GM18858 (cell line): ENCODE measurements at regions not wholly inside any gene's neighbourhood (a gene's known extent, or its start where the extent isn't known, plus 50 kb on each side); places are given as distances from the start of the nearest gene placed in this dataset.

ENCODE experiments used
- ATAC-seq: cut with Tn5 transposase; IDR thresholded peaks from one replicate; pipeline ENCODE4 v1.9.1; 2021; ENCODE audit not compliant: unreplicated experiment

DNA sequence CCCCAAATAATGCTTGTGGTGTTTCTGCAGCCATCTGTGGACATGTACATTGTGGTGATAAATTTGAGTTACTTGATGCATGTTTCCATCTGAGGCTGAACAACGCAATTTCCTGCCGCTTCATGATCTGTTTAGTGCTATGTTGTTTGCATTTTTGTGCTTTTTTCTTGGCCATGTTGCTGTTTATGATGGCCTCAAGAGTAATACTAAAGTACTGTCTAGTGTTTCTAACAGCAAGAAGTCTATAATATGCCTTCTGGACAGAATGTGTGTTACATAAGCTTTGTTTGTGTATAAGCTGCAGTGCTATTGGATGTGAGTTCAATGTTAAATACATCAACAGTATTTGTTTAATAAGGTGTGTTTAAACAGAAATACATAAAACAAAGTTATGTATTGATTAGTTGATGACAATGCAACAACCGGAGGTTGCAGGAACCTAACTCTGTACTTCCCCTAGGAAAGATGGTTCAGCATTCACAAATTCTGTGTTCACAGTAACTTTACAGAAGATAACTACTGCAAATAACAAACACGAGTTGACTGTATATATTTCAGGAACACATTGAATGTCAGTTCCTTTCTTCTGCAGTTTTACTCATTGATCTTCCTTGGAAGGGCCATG is 114.8 kb upstream of the USP24 start:
- no peak for ATAC-seq

DNA sequence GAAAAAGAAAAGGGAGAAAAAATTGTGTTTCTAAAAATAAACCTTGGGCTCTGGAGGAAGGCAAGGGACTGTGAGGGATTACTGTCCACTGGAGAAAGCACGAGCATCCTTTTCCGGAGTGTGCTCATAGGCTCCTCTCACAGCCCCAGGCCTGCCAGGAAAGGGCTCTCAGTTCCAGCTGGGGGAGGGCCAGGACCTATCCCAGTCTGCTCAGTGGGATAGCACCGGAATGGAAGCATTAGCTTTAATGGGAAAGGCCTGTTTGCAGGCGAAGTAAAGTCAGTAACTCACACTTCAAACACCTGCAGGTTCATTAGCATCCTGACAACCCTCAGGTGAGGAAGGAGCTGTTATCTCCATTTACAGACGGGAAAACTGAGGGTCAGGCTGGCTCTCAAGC is 113.9 kb upstream of the USP24 start:
- no peak for ATAC-seq

DNA sequence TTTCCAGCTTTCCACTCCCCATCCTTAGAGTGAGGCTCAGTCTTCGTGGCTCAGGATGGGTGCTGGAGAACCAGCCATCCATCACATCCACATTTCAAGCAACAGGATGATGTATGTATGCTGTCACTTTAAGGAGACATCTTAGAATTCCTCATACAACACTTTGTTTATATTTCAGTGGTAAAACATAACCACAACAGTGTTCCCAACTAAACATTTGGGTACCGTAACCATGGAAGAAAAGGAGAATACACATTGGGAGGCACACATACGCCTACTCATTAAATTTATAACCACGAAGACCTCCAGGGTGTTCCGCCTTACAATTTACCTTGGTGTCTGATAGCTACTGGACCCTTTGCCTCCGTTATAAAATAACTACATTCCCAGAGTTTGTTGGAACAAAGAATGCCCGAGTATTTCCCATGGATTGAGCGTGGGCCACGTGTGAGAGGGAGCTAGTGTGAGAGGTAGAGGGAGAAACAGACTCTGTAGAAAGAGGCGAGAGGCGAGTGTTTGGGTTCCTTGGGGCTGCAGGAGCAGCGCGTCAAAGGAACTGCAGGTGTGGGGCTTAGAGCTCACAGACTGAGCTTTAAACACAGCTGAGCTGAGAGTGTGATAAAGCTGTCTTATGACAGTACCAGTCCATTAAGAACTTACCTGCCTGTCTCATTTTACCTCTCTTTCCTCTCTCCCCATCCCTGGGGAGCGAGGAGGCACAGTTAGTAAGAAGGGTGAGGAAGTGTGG is 111.5 kb upstream of the USP24 start:
- no peak for ATAC-seq

DNA sequence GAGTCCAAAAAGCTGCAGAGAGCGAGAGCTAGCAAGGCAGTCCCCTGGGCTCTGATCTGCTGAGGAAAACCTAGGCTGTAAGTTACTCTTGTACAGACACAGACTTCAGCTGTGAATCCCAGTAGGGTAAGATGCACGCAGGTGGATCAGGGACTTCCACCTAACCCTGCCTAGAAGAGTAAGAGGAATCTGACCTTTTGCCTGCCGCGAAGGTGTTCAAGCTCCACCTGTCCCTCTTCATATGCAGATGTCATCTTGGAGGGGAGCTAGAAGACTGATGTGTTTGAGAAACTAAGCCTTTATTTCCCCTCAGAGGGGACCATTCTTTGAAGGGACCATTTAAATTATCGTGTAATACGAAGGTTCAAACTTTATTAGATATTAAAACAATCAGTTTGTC is 108.6 kb upstream of the USP24 start:
- no peak for ATAC-seq

DNA sequence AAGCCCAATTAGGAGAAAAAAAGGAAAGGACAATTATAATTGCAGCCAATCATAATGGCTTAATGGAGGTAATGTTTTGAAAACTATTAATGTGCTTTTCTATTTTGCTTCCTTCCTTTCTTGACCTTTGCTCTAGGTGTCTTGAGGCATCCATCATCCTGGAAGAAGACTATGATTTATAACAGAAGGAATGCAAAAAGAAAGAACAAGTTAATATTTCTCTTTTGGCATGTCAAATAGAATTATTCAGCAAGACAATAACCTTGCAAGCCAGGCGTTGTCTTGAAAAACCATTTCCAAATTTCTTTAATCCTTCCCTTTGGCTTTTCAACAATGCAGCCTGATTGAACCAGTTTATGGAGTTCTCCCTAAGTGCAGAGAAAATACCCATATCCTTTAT is 107.7 kb upstream of the USP24 start:
- no peak for ATAC-seq

DNA sequence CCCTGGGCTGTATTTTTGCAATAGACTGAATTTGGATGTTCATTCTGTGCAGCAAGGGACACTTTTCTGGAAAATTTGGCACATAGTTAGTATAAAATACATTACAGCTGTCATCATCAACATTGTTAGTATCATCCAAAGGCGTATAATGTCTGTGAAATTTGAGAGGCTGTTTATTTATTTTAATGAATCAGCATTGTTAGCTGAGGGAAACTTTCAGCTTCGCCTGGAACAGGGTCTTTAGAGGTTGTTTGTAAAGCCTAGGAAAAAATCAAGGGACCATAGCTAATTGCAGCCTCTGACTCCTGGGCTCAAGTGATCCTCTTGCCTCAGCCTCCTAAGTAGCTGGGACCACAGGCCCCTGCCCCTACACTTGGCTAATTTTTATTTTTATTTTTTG is 106.8 kb upstream of the USP24 start:
- no peak for ATAC-seq

DNA sequence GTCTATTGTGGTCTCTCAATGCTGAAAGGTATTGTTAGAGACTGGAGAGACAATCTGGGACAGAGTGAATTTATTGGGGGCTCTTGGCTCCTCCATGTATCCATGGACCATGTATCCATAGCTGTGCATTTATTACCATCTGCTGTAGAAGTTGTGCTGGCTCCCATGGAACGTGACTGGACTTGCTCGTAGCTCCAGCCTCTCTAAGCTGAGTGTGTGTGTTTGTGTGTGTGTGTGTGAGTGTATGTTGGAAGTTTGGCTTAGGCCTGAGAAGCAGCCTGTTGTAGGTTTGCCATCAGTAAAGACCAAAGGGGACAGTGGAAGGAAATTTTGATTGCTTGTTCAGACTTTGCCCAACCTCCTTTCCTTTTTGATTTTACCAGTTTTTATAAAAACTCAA is 105.7 kb upstream of the USP24 start:
- no peak for ATAC-seq

DNA sequence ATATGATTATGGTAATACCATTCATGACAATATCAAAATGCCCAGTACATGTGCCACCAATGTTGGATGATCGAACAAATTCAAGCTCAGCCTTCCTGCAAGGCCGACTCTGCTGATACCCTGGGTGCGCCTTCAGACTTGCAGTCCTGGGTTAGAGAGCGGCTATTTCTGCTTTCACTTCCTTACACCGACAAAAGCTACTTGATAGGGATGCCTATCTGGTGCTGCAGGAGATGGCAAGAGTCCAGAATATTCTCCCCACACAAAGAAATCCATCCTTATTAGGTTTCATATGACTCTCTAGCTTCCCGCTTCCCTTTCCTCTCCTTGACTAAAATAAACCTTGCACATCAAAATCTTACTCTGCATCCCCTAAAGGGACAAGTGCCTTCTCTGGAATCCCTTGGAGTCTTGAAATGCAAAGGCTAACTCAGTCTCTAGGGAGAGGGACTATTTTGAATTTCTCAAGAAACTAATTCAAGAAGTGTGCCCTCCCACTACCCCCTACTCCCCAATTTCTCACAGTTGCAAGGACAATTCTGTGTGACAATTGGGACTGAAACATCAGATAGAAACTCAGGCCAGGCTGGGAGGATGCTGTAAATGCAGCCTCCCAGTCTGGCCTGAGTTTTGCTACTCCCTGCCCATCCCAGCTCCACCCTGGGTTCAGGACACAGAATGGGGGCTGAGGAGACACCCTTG is 103.1 kb upstream of the USP24 start:
- ATAC-seq, result no peak

DNA sequence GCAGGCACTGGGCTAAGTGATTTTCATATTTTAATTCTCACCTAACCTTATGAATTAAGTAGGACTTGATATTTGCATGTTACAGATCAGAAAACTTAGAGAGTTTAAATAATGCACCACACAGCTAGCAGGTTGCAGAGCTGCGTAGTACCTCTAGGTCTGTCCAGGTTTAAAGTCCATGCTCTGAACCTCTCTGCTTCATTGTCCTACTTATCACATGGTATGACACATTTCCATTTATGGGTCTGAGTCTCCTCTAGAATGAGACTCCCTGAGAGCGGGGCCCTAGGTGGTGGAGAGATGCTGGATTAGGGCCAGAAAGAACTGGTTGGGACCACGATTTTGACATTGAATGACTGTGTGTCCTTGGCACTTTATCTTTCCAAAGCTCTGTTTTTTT is 102.5 kb upstream of the USP24 start:
- ATAC-seq, result no peak

DNA sequence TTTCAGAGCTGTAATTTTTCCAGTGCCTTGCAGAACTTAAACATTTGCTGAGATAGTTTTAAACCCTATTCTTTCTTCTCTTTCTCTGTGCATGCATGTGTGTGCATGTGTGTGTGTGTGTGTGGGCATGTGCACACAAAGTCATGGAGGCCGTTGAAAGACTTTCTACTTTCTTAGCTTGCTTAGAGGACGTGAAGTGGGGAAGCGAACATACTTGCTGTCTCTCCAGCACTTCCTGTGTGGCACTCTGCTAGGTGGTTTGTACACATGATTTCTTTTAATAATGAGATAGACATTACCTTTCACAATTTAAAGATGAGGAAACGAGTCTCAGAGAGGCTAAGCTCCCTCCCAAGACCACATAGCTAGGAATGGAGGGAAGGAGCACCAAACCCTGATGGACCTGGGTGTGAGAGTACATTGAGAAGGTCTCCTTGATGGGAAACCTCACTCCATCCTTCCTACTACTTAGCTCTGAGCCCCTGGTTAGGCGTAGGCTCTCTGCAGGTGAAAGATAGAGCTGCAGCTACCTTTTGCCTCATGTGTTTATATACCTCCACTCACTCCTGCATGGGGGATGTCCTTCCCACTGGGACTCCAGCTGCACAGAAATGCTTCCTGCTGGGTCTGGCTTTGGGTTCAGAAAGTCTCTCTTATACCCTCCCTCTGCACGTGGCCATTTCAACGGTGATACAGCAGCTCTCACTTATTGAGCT is 101.9 kb upstream of the USP24 start:
- no peak for ATAC-seq

DNA sequence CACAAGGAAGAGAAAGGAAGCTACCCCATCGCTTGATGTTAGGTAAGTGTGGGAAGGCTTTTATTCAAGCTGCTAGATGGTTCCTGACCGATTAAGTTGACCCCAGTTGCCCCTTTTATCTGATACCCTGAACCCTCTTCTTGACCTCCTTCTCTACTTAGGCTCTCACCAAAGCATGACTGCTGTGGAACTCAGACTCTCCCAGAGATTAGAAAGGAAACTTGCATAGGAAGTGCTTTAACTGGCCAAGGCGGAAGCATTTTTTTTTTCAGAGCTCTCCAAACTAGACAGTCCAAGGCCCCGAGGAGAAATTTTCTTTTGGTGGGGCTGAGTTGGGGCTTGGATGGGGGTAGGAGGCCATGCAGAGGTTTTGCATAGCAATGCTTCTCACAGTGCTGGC is 101.3 kb upstream of the USP24 start:
- ATAC-seq, result no peak

DNA sequence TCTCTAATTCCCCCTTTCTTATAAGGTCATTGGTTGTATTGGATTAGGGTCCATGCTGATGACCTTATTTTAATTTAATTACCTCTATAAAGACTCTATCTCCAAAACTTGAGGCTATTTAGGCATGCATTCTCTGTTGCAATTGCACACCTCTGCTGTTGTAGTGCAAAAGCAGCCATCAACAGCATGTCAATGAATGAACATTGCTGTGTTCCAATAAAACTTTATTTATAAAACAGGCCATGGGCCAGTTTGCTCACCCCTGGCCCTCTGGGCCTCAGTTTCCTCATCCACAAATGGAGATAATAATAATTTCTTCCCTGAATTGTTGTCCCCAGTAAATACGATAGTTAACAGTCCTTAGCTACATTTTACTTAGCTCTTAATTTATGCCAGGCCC is 100.4 kb upstream of the USP24 start:
- ATAC-seq, result no peak

DNA sequence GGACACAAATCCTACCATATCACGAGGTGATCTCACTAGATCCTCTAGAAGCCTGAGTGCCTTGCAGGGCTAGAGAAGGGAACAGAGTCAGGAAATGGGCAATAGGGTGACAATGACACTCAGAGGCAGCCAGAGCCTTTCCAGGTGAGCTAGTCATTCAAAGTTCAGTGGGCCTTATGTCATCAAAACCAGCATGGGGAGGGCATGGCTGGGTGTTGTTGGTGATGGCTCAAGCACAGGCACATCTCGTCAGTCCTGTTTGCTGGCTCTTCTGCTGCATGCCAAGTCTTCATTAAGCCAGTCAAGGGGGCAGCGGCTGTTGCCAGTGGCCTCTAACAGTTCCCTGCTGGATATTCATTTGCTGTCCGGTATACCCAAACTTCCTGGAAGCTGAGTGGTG is 99.6 kb upstream of the USP24 start:
- ATAC-seq, result no peak

DNA sequence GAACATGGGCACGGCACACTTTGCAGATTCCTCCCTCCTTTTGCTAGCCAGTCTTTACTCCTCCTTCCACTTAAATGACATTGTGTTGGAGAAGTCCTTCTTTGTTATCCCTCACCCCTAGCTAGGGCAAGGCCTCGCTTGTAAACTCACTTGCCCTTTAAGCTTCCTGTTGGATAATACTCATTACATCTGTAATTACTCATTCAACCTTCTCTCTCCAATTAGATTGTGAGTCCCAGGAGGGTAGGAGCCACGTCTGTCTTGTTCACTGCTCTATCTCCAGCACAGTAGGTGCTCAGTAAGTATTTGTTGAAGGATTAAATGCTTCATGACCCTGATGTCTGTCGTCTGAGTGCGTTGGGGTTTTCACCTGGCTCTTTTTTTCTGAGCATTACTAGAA is 98.7 kb upstream of the USP24 start:
- ATAC-seq, result no peak

DNA sequence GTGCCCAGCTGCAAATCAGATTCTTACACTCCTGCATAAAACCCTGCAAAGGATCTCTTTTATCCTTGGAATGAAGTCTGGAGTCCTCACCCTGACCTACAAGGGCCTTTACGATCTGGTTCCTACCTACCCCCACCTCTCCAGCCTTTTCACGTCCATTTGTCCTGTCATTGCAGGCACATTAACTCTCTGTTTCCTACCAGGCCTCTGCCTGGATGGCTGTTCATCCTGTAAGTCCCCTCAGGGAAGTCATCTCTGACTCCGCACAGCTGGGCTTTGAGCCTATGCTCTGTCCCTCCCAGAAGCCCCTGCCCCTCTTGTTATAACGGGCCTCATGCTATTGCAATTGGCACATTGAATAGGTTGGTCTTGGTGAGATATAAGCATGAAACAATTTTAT is 96.8 kb upstream of the USP24 start:
- ATAC-seq, result no peak

DNA sequence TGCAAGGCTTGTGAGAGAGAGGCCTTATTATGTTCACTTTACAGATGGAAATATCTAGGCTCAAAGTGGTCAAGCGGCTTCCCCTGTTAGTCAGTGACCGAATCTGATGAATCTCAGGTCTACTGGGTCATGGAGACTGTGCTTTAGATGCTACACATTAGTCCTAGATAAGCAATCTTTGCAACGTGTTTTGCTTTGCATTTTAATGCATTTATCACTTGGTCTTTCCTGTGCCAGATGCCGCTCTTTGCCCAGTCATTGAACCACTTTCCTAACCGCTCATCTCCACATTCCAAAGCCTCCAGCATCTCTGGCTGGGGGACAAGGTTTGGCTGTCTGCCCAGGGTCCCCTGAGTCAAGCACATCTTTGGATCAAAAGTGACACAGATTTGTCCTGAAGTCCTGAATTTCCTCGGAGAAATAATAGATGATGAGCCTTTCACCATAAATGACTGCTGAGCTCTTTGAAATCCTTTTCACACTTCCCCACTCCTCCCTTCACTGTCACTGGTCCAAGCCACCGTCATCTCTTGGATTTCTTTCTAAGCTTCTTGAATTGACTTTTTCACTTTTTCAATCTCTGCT is 96.0 kb upstream of the USP24 start:
- ATAC-seq, result no peak

DNA sequence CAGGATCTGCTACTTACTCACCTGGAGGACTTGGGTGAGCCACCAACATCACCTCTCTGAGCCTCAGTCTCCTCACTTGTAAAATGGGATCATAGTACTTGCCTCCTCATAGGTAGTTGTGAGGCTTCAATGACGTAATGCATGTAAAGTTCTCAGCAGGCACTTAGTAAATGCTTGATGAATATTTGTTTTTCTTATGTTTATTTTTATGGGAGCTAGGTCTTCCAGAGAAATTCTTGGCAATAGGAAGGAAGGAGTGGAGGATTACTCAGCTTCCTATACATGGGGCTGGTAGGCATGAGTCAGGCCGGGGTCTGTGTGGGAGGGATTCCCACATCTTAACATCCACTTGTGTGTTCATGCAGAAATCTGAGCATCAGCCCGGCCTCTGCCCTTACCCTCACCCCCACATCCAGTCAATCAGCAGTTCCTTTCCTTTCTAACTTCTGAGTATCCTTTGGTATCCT is 95.4 kb upstream of the USP24 start:
- no peak for ATAC-seq

DNA sequence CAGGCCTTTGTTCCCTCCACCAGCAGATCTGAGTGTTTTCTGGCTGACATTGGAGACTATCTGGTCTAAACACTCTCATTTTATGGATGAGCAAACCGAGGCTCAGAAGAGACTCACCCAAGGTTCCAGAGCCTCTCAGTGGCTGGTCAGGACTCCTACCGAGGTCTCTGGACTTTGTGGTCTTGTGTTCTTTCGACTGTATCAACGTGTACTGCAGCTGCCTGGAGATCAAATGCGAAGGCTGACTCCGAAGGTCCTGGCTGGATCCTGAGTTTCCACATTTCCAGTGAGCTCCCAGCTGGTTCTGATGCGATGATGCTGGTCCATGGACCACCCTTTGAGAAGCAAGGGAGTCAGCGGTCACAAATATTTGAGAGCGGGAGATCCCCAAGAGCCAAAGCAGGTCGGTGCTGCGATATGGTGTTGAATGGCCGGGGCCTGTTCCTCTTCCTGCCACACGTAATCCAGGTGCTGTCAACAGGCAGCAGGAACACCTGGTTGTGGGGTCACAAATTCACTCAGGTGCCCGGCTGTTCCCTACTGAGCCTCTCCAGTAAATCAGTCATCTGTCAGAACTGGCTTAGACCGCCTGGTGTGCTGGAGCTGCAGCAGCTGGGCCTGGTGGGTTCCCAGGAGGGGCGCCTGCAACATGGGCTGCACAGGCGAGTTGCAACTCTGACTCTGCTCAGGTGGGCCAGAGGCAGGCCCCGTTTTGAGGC is 94.8 kb upstream of the USP24 start:
- ATAC-seq, result no peak

DNA sequence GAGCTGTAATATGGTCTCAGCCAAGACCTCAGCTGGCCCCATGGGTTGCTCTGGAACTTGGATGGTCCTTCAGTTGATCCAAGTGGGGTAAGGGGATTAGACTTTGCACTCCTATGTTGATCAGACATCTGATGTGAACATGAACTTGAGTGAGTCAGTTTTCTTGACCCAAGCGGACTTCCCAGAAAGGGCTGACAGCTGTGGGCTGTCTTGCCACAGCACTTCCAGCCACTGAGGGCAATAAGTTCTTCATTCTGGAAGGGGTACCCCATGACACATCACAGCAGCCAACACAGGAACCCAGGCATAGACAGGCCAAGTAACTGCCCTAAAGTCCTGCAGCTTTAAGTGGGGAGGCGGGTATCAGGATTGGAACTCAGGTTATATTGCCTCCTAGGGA is 93.9 kb upstream of the USP24 start:
- no peak for ATAC-seq

DNA sequence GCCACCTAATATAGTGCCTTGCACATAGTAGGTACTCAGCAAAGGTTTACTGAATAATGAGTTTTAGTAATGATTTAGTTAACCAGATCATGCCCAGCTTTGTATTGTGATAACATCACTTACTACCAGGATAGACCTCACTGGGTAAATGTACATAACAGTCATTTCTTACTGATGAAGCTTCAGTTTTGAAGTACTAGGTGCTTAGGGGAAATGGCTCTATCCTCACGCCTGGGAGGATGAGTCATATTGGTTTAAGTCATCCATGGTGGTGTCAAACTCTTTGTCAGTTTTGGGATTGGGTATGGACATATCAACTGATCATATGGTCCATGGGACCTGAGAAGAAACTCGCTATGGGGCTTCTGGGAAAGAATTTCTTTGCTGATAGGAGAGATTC is 90.6 kb upstream of the USP24 start:
- no peak for ATAC-seq
